ENCODE measurements at regions not wholly inside any gene's neighbourhood (a gene's known extent, or its start where the extent isn't known, plus 50 kb on each side); places are given as distances from the start of the nearest gene placed in this dataset.

DNA sequence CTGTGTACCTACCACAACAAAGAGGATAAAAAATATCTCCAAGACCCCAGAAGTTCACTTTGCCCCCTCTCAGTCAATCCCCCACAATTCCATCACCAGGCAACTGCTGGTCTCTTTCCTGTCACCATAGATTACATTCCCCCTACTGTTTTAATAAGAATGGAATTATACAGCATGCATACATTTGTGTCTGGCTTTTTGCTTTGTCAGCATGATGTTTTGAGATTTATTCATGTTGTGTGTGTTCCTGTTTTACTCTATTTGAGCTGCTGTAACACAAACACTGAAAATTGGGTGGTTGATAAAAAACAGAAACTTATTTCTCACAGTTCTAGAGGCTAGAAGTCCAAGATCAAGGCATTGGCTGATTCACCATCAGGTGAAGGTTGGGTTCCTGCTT, 214.5 kb upstream of the IGFBP3 start:
- CTCF ChIA-PET = no interaction called here

DNA sequence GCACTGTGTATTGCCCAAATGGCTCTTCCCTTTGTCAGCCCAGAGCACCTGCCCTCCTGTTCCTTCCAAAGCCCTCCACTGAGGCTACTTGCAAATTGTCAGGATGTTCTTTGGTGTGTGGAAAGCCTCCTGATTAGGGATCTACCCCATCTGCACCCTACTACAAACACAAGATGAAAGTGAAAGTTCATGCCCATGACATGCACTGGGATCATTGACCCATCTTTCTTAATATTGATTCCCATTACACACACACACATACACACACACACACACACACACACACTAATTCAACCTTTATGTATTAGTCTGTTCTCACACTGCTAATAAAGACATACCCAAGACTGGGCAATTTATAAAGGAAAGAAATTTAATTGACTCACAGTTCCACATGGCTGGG, 213.7 kb upstream of the IGFBP3 start:
- Histone ChIP-seq H3K27me3 (ENCODE audit: control insufficient read depth, insufficient read depth, low read length) (no peaks in the 10 kb centered on the region), H3K27ac (ENCODE audit: low read depth, low read length) (no peak overlapping the region), H3K4me3 (ENCODE audit: low read depth, low read length) (no peak overlapping the region), H3K9me3 (ENCODE audit: control insufficient read depth, insufficient read depth, low read length) (no peaks in the 10 kb centered on the region)
- TF ChIP-seq, protein P1, sequence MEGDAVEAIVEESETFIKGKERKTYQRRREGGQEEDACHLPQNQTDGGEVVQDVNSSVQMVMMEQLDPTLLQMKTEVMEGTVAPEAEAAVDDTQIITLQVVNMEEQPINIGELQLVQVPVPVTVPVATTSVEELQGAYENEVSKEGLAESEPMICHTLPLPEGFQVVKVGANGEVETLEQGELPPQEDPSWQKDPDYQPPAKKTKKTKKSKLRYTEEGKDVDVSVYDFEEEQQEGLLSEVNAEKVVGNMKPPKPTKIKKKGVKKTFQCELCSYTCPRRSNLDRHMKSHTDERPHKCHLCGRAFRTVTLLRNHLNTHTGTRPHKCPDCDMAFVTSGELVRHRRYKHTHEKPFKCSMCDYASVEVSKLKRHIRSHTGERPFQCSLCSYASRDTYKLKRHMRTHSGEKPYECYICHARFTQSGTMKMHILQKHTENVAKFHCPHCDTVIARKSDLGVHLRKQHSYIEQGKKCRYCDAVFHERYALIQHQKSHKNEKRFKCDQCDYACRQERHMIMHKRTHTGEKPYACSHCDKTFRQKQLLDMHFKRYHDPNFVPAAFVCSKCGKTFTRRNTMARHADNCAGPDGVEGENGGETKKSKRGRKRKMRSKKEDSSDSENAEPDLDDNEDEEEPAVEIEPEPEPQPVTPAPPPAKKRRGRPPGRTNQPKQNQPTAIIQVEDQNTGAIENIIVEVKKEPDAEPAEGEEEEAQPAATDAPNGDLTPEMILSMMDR (IDR thresholded peaks at IDR 0.05; ENCODE audit: low read depth, low read length) = no peak
- CTCF ChIA-PET = no interaction called here
- no peak for DNase-seq (ENCODE audit: low read depth, low spot score)
- POLR2A ChIA-PET = no interaction called here

More for the DNA sequence above, 214.5 kb upstream of the IGFBP3 start:
- Histone ChIP-seq H3K9me3 (ENCODE audit: control insufficient read depth, insufficient read depth, low read length) (no peaks in the 10 kb centered on the region), H3K27ac (ENCODE audit: low read depth, low read length) (no peak overlapping the region), H3K4me3 (ENCODE audit: low read depth, low read length) (no peak overlapping the region), H3K27me3 (ENCODE audit: control insufficient read depth, insufficient read depth, low read length) (no peaks in the 10 kb centered on the region)
- no peak for DNase-seq (ENCODE audit: low read depth, low spot score)
- POLR2A ChIA-PET = no interaction called here
- TF ChIP-seq, protein P1 (IDR thresholded peaks at IDR 0.05; ENCODE audit: low read depth, low read length) = no peak

DNA sequence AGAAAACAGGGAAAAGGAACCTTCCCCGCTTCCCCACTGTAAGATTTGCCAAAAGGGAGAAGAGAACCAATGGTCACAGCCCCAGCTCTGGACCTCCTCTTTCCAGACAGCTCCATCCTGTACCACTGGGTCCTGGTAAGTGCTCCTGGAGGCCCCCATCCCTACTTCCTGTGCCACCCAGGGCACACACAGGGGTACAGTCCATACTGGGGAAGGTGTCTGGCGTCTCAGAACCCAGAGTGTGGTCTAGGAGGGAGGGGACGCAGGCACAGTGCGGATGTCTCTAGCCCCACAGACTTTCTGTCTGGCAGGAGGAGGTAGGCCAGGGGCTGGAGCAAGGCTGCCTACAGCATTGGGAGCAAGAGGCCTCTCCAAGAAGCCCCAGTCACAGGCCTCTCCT, 213.3 kb upstream of the IGFBP3 start:
- Histone ChIP-seq H3K4me3 (ENCODE audit: low read depth, low read length) (no peak overlapping the region), H3K9me3 (ENCODE audit: control insufficient read depth, insufficient read depth, low read length) (no peaks in the 10 kb centered on the region), H3K27me3 (ENCODE audit: control insufficient read depth, insufficient read depth, low read length) (no peaks in the 10 kb centered on the region), H3K27ac (ENCODE audit: low read depth, low read length) (no peak overlapping the region)
- CTCF ChIA-PET = no interaction called here
- POLR2A ChIA-PET = no interaction called here
- no peak for DNase-seq (ENCODE audit: low read depth, low spot score)
- TF ChIP-seq, protein P1 (IDR thresholded peaks at IDR 0.05; ENCODE audit: low read depth, low read length) = no peak

DNA sequence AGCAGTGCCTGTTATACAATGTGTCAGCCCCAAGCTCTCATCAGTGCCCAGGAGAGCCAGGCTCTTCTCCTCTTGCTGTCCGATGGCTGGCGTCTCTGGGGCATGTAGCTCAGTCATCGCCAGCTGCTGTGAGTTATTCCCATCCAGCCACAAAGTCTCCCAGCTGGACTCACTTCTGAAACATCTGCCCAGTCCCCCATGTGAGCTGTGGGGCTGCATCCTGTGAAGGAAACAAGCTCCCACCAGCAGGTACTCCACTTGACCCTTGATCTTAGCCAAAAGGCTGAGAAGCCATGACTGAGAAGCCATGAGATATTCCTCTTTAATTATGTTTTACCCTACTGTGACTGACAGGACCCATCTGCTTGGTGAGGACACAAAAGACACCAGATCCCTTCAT, 212.7 kb upstream of the IGFBP3 start:
- ChIA-PET POLR2A (no interaction called here), CTCF (no interaction called here)
- DNase-seq (ENCODE audit: low read depth, low spot score) = no peak

DNA sequence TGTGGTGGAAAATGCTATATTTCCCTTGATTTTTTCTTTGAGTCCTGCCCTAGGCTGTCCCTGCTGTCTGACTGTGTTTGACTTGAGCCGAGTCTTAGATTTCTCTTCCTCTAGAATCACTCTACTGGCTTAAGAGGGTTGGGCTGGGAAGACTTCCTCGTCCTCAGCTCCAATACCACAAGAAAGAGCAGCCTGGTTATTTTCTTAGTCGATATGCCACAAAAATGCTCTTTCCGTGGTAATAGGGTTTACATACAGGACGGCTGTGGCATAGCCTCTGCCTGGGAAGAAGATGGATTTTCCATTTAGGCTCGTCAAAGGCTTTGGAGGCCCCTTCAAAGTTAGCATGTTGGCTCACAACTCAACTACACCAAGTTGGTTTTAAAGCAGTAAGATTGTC, 212.0 kb upstream of the IGFBP3 start:
- H3K27ac ChIP-seq (ENCODE audit: low read depth, low read length) = no peak overlapping the region
- ChIA-PET CTCF (interaction anchor here (0.7 to 1.6 kb wide), 4 partner anchors 15 to 226 kb away, joined by 3 to 20 read pairs (median 3); no protein-coding TSS in a partner anchor), POLR2A (no interaction called here)
- DNase-seq (ENCODE audit: low read depth, low spot score) = no peak
- no peak overlapping the region for H3K4me3 ChIP-seq (ENCODE audit: low read depth, low read length)
- no peaks in the 10 kb centered on the region for H3K27me3 ChIP-seq (ENCODE audit: control insufficient read depth, insufficient read depth, low read length)
- TF ChIP-seq, protein P1 (IDR thresholded peaks at IDR 0.05; ENCODE audit: low read depth, low read length) = no peak
- H3K9me3 ChIP-seq (ENCODE audit: control insufficient read depth, insufficient read depth, low read length) = no peaks in the 10 kb centered on the region

More for the DNA sequence above, 212.7 kb upstream of the IGFBP3 start:
- Histone ChIP-seq H3K27ac (ENCODE audit: low read depth, low read length) (no peak overlapping the region), H3K9me3 (ENCODE audit: control insufficient read depth, insufficient read depth, low read length) (no peaks in the 10 kb centered on the region), H3K27me3 (ENCODE audit: control insufficient read depth, insufficient read depth, low read length) (no peaks in the 10 kb centered on the region), H3K4me3 (ENCODE audit: low read depth, low read length) (no peak overlapping the region)
- TF ChIP-seq, protein P1 (IDR thresholded peaks at IDR 0.05; ENCODE audit: low read depth, low read length) = no peak
